ENCODE measurements at regions not wholly inside any gene's neighbourhood (a gene's known extent, or its start where the extent isn't known, plus 50 kb on each side); places are given as distances from the start of the nearest gene placed in this dataset.

DNA sequence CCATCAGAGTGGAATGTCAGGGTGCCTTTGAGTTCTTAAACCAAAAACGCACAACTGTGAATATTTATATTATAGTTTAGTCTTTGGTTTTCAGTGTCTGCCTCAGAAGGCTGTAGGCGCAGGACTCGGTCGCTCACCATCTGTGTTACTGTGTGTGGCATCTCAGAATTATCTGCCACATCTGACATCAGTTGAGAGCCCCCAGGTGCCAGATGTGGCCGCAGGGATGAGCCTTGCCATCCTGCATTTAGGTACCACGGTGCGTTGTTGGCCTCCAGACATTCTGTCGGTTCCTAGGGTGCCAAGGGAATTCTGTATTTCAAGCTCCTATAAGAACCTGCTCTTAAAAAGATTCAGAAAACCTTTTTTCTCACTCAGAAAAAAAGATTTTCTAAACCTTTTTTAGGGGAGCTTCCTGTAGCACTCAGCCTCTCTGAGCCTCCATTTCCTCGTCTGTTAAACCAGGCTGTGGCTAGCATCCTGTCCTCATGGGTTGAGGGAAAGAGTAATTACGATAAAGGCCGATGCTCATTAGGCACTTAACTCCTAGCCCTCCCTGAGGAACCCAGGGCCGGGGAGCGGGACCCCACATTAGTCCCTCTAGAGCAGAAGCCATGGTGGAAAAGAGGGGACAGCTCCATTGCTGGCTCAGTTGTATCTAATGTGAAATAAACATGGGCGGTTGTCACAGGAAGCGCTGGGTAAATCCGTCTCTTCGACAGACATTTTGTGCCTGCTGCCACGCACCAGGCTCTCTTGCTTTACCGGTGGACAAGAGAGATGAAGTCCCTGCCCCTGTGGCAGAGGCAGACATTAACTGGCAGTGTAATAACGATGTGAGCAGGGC is 70.2 kb upstream of the MORC3 start:
- DNase-seq (no peak), ATAC-seq (ENCODE audit: low read depth) (no peak)
- Histone ChIP-seq H3K4me3 (ENCODE audit: control extremely low read depth in 1 of 5, extremely low read depth in 1 of 5, insufficient read depth in 1 of 5, low read depth in 2 of 5, low read length in 4 of 5) (no peak overlapping the region), H3K36me3 (replicated peaks in 1 of 2; ENCODE audit: control extremely low read depth in 1 of 2, control insufficient read depth in 1 of 2, extremely low read depth in 1 of 2, insufficient read depth in 2 of 2, low read length in 1 of 2) (peaks cover 19 to 68% of the 10 kb centered on the region in 2 experiments), H3K9ac (ENCODE audit: low read length) (no peak overlapping the region), H3K4me2 (replicated peaks; ENCODE audit: low read depth, low read length, poor library complexity, severe bottlenecking) (no peak overlapping the region), H4K20me1 (ENCODE audit: control insufficient read depth, insufficient read depth, low read length, poor library complexity, severe bottlenecking) (no peaks in the 10 kb centered on the region), H3K27me3 (replicated peaks in 1 of 4; ENCODE audit: control extremely low read depth in 1 of 4, control insufficient read depth in 3 of 4, insufficient read depth in 4 of 4, low read length in 3 of 4) (no peaks in the 10 kb centered on the region), H3K79me2 (ENCODE audit: control insufficient read depth, insufficient read depth, low read length) (peaks cover 15% of the 10 kb centered on the region), H3K27ac (ENCODE audit: low read length in 2 of 2) (no peak overlapping the region), H3K4me1 (ENCODE audit: control insufficient read depth in 2 of 2, insufficient read depth in 2 of 2, low read length in 2 of 2) (peaks cover 27 to 30% of the 10 kb centered on the region in 2 donors), H3K9me3 (ENCODE audit: control extremely low read depth in 1 of 3, control insufficient read depth in 2 of 3, insufficient read depth in 1 of 3, low read length in 2 of 3) (no peaks in the 10 kb centered on the region), H2AFZ (ENCODE audit: insufficient read depth, low read depth, low read length, poor library complexity, severe bottlenecking) (no peak overlapping the region)
- H3K9me3 Mint-ChIP-seq (ENCODE audit: insufficient read depth): no peaks in the 10 kb centered on the region
- ChIA-PET CTCF (interaction anchor here (1.7 to 2.0 kb wide), 2 partner anchors 12 to 13 kb away, joined by 3 to 6 read pairs; no protein-coding TSS in a partner anchor), POLR2A (no interaction called here)
- peak overlapping the region; percentile 61 for H3K27ac Mint-ChIP-seq
- H3K4me1 Mint-ChIP-seq: peaks cover 25% of the 10 kb centered on the region
- intact Hi-C loops (cut with micrococcal nuclease): loop anchor here (10.0 kb wide), 2 partner anchors 825 to 1205 kb away; partner anchors contain the start of genes PIGP, RUNX1 and TTC3
- 98% methylated on average over 17 of the region's 20 CpGs for WGBS (ENCODE audit: insufficient coverage)
- H3K4me3 Mint-ChIP-seq: no peak overlapping the region
- no peaks in the 10 kb centered on the region for H3K27me3 Mint-ChIP-seq
- TF ChIP-seq EZH2 (IDR thresholded peaks at IDR 0.05; ENCODE audit: borderline replicate concordance, insufficient read depth, low read depth, low read length, poor library complexity, severe bottlenecking): no peak
- TF ChIP-seq, protein P1, sequence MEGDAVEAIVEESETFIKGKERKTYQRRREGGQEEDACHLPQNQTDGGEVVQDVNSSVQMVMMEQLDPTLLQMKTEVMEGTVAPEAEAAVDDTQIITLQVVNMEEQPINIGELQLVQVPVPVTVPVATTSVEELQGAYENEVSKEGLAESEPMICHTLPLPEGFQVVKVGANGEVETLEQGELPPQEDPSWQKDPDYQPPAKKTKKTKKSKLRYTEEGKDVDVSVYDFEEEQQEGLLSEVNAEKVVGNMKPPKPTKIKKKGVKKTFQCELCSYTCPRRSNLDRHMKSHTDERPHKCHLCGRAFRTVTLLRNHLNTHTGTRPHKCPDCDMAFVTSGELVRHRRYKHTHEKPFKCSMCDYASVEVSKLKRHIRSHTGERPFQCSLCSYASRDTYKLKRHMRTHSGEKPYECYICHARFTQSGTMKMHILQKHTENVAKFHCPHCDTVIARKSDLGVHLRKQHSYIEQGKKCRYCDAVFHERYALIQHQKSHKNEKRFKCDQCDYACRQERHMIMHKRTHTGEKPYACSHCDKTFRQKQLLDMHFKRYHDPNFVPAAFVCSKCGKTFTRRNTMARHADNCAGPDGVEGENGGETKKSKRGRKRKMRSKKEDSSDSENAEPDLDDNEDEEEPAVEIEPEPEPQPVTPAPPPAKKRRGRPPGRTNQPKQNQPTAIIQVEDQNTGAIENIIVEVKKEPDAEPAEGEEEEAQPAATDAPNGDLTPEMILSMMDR (IDR thresholded peaks at IDR 0.05): no peak

Measured in B cell (primary cell).